Astrocyte (in vitro differentiated cells and primary cell): ENCODE measurements at regions not wholly inside any gene's neighbourhood (a gene's known extent, or its start where the extent isn't known, plus 50 kb on each side); places are given as distances from the start of the nearest gene placed in this dataset.

ENCODE experiments used
- EZH2 ChIP-seq: IDR thresholded peaks from 2 replicates; pipeline ENCODE4 v1.6.1; 2012; ENCODE audit warnings: mild to moderate bottlenecking, low read length, inconsistent platforms; ENCODE audit not compliant: insufficient read depth
- TF ChIP-seq, protein P1 (sequence below): IDR thresholded peaks from 2 replicates; pipeline ENCODE4 v1.5.1; 2011; ENCODE audit warnings: low read depth, mild to moderate bottlenecking, inconsistent platforms, low read length, moderate library complexity; ENCODE audit not compliant: insufficient read depth

- TF ChIP-seq, protein P1, sequence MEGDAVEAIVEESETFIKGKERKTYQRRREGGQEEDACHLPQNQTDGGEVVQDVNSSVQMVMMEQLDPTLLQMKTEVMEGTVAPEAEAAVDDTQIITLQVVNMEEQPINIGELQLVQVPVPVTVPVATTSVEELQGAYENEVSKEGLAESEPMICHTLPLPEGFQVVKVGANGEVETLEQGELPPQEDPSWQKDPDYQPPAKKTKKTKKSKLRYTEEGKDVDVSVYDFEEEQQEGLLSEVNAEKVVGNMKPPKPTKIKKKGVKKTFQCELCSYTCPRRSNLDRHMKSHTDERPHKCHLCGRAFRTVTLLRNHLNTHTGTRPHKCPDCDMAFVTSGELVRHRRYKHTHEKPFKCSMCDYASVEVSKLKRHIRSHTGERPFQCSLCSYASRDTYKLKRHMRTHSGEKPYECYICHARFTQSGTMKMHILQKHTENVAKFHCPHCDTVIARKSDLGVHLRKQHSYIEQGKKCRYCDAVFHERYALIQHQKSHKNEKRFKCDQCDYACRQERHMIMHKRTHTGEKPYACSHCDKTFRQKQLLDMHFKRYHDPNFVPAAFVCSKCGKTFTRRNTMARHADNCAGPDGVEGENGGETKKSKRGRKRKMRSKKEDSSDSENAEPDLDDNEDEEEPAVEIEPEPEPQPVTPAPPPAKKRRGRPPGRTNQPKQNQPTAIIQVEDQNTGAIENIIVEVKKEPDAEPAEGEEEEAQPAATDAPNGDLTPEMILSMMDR: no peak
- no peak for TF ChIP-seq EZH2
Measured at GRCh38 chr22:49380095-49380827, 447.4 kb downstream of the BRD1 start.
